Daoy (cell line): ENCODE measurements at regions not wholly inside any gene's neighbourhood (a gene's known extent, or its start where the extent isn't known, plus 50 kb on each side); places are given as distances from the start of the nearest gene placed in this dataset.
A peak's percentile ranks its signal among the peaks of the same experiment; 100 is the strongest.

Source experiments
- DNase-seq: peaks from one replicate; pipeline ENCODE4 v3.0.0-alpha.2; 2015; ENCODE audit warnings: low read depth

- DNase-seq: no peak
Measured at GRCh38 chr7:106420210-106420609, 135.4 kb upstream of the NAMPT start.

GRCh38 chr7:106419455-106420182, 134.8 kb upstream of the NAMPT start:
- DNase-seq: no peak

GRCh38 chr7:106418526-106418925, 133.7 kb upstream of the NAMPT start:
- DNase-seq: peak; percentile 14

GRCh38 chr7:106418094-106418493, 133.3 kb upstream of the NAMPT start:
- DNase-seq: no peak

GRCh38 chr7:106417273-106417902, 132.6 kb upstream of the NAMPT start:
- DNase-seq: peak; percentile 12

- DNase-seq: no peak
Measured at GRCh38 chr7:106416430-106416829, 131.6 kb upstream of the NAMPT start.

- DNase-seq: no peak
Measured at GRCh38 chr7:106415433-106415832, 130.7 kb upstream of the NAMPT start.

GRCh38 chr7:106413446-106413845, 128.7 kb upstream of the NAMPT start:
- DNase-seq: no peak

- no peak for DNase-seq
Measured at GRCh38 chr7:106405697-106406141, 120.9 kb upstream of the NAMPT start.

GRCh38 chr7:106402898-106403297, 118.1 kb upstream of the NAMPT start:
- no peak for DNase-seq

- no peak for DNase-seq
Measured at GRCh38 chr7:106400923-106401322, 116.1 kb upstream of the NAMPT start.

GRCh38 chr7:106398786-106399185, 114.0 kb upstream of the NAMPT start:
- DNase-seq: no peak

- no peak for DNase-seq
Measured at GRCh38 chr7:106397994-106398393, 113.2 kb upstream of the NAMPT start.

GRCh38 chr7:106394526-106394925, 109.7 kb upstream of the NAMPT start:
- no peak for DNase-seq

- DNase-seq: no peak
Measured at GRCh38 chr7:106393564-106394251, 108.9 kb upstream of the NAMPT start.

GRCh38 chr7:106392590-106392989, 107.8 kb upstream of the NAMPT start:
- peak; percentile 13 for DNase-seq

GRCh38 chr7:106392144-106392543, 107.4 kb upstream of the NAMPT start:
- no peak for DNase-seq

GRCh38 chr7:106386958-106387357, 102.2 kb upstream of the NAMPT start:
- no peak for DNase-seq

- no peak for DNase-seq
Measured at GRCh38 chr7:106384373-106384772, 99.6 kb upstream of the NAMPT start.

- DNase-seq: no peak
Measured at GRCh38 chr7:106382929-106383328, 98.1 kb upstream of the NAMPT start.

GRCh38 chr7:106382129-106382528, 97.3 kb upstream of the NAMPT start:
- DNase-seq: no peak

- DNase-seq: no peak
Measured at GRCh38 chr7:106381252-106381651, 96.5 kb upstream of the NAMPT start.

- peak; percentile 48 for DNase-seq
Measured at GRCh38 chr7:106377847-106378361, 93.1 kb upstream of the NAMPT start.
